GM19468 (cell line): ENCODE measurements at regions not wholly inside any gene's neighbourhood (a gene's known extent, or its start where the extent isn't known, plus 50 kb on each side); places are given as distances from the start of the nearest gene placed in this dataset.

Experiments
- ATAC-seq: cut with Tn5 transposase; IDR thresholded peaks from one replicate; pipeline ENCODE4 v1.9.1; 2021; ENCODE audit warnings: mild to moderate bottlenecking, moderate library complexity, moderate number of reproducible peaks; ENCODE audit not compliant: unreplicated experiment; ENCODE audit errors: extremely low read depth

- ATAC-seq = no peak
Measured at GRCh38 chr11:41848349-41848748, 388.9 kb upstream of the LRRC4C start.

GRCh38 chr11:41849250-41849649 is 389.8 kb upstream of the LRRC4C start:
- ATAC-seq = no peak

GRCh38 chr11:41851743-41852142 is 392.3 kb upstream of the LRRC4C start:
- no peak for ATAC-seq

- no peak for ATAC-seq
Measured at GRCh38 chr11:41861838-41862237, 402.4 kb upstream of the LRRC4C start.

GRCh38 chr11:41866525-41866924 is 407.1 kb upstream of the LRRC4C start:
- no peak for ATAC-seq

GRCh38 chr11:41868606-41869005 is 409.2 kb upstream of the LRRC4C start:
- no peak for ATAC-seq

GRCh38 chr11:41872426-41872825 is 413.0 kb upstream of the LRRC4C start:
- no peak for ATAC-seq

- ATAC-seq = no peak
Measured at GRCh38 chr11:41872870-41873269, 413.4 kb upstream of the LRRC4C start.

GRCh38 chr11:41878095-41878494 is 418.6 kb upstream of the LRRC4C start:
- ATAC-seq = no peak

- no peak for ATAC-seq
Measured at GRCh38 chr11:41879214-41879613, 419.8 kb upstream of the LRRC4C start.

- no peak for ATAC-seq
Measured at GRCh38 chr11:41895081-41895480, 435.6 kb upstream of the LRRC4C start.

GRCh38 chr11:41897991-41898390 is 438.5 kb upstream of the LRRC4C start:
- no peak for ATAC-seq

- no peak for ATAC-seq
Measured at GRCh38 chr11:41917900-41918299, 458.4 kb upstream of the LRRC4C start.

GRCh38 chr11:41920374-41920773 is 460.9 kb upstream of the LRRC4C start:
- no peak for ATAC-seq

- ATAC-seq = no peak
Measured at GRCh38 chr11:41921746-41922390, 462.4 kb upstream of the LRRC4C start.

GRCh38 chr11:41926339-41926738 is 466.9 kb upstream of the LRRC4C start:
- no peak for ATAC-seq

GRCh38 chr11:41935241-41935640 is 475.8 kb upstream of the LRRC4C start:
- no peak for ATAC-seq

GRCh38 chr11:41935795-41936194 is 476.3 kb upstream of the LRRC4C start:
- ATAC-seq = no peak

GRCh38 chr11:41943656-41944055 is 484.2 kb upstream of the LRRC4C start:
- no peak for ATAC-seq

- no peak for ATAC-seq
Measured at GRCh38 chr11:41947392-41947791, 487.9 kb upstream of the LRRC4C start.

- no peak for ATAC-seq
Measured at GRCh38 chr11:41950470-41951143, 491.2 kb upstream of the LRRC4C start.

- no peak for ATAC-seq
Measured at GRCh38 chr11:41954034-41954433, 494.6 kb upstream of the LRRC4C start.
